Bronchial epithelial cell (primary cell): ENCODE measurements at regions not wholly inside any gene's neighbourhood (a gene's known extent, or its start where the extent isn't known, plus 50 kb on each side); places are given as distances from the start of the nearest gene placed in this dataset.

ENCODE experiments used
- DNase-seq: peaks from one replicate; pipeline ENCODE4 v3.0.0-alpha.2; 2010; ENCODE audit warnings: low read depth
- FAIRE-seq: peaks from 2 replicates; lab custom pipeline; 2011; peaks lifted over from hg19 to GRCh38; lab: Jason Lieb, UNC
- H3K27me3 ChIP-seq: 2 replicates; pipeline ENCODE4 v1.5.1; 2011; ENCODE audit warnings: low read length; ENCODE audit not compliant: control insufficient read depth, insufficient read depth
- H3K36me3 ChIP-seq: 2 replicates; pipeline ENCODE4 v1.5.1; 2011; ENCODE audit warnings: low read length; ENCODE audit not compliant: control insufficient read depth, insufficient read depth
- H3K4me3 ChIP-seq: 2 replicates; pipeline ENCODE4 v1.5.1; 2011; ENCODE audit warnings: mild to moderate bottlenecking, low read depth, low read length, control low read depth
- TF ChIP-seq, protein P1 (sequence below): IDR thresholded peaks from 2 replicates; pipeline ENCODE4 v1.5.1; 2011; ENCODE audit warnings: mild to moderate bottlenecking, moderate library complexity, low read length, control low read depth, inconsistent platforms; ENCODE audit not compliant: insufficient read depth, severe bottlenecking

DNA sequence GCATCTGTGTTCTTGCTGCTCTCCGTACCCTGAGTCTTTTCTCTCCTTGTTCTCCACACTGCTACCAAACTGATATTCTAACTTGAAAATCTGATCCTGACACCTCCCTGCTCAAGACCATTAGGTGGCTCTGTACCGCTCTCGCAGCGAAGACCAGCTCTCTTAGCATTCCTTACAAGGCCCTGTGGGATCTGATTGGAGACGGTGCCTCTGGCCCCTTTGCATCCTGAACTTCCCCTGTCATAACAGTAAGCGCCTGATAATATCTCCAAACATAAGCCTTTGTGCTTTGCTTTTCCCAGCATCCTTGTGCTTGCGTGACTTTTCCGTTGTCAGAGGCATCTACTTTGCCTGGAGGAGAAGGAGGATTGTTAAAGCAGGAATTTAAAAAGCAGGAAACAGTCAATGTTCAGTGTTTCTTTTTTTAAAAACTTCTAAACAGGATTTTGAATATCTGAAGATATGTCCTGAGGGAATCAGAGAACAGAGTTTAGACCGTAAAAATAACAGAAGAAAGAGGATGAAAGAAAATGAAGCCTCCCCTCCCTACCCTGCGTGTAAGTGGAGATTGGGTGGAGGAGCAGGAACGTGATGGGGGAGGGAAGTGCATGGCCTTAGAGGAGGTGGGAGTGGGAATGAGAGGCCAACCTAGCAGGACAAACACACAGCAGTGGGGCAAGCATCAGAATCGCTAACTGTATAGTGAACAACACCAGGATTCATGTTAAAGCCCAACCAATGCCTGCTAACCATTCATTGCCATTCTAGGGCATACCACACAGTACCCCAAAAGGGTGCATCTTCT, 89.2 kb upstream of the STMND1 start:
- FAIRE-seq, result no peak
- no peak for DNase-seq
- no peaks in the 10 kb centered on the region for H3K27me3 ChIP-seq
- TF ChIP-seq, protein P1, sequence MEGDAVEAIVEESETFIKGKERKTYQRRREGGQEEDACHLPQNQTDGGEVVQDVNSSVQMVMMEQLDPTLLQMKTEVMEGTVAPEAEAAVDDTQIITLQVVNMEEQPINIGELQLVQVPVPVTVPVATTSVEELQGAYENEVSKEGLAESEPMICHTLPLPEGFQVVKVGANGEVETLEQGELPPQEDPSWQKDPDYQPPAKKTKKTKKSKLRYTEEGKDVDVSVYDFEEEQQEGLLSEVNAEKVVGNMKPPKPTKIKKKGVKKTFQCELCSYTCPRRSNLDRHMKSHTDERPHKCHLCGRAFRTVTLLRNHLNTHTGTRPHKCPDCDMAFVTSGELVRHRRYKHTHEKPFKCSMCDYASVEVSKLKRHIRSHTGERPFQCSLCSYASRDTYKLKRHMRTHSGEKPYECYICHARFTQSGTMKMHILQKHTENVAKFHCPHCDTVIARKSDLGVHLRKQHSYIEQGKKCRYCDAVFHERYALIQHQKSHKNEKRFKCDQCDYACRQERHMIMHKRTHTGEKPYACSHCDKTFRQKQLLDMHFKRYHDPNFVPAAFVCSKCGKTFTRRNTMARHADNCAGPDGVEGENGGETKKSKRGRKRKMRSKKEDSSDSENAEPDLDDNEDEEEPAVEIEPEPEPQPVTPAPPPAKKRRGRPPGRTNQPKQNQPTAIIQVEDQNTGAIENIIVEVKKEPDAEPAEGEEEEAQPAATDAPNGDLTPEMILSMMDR, result no peak
- H3K36me3 ChIP-seq, result no peaks in the 10 kb centered on the region
- no peak overlapping the region for H3K4me3 ChIP-seq

- no peak for FAIRE-seq
- H3K4me3 ChIP-seq, result no peak overlapping the region
Observed at GRCh38 chr6:17011985-17012384, 89.9 kb upstream of the STMND1 start.

DNA sequence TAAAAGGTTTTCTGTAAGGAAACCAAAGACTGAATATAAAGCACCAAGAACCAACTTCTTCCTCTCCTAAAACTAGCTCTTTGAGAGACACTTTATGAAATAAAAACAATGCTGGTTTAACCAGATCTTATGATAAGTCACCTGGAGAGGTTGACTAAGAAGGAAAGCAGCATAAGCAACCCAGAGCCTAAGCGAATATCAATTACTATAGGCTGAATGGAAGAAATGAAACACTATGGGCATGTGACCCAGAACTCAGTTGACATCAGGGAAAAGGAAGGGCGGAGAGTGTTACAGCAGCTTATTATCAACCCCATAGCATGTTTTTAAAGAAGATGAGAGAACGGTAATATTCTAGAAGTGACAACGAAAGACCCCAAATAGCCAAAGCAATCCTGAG, 94.1 kb upstream of the STMND1 start:
- H3K4me3 ChIP-seq, result no peak overlapping the region
- no peak for DNase-seq
- FAIRE-seq, result no peak
- no peaks in the 10 kb centered on the region for H3K36me3 ChIP-seq
- no peaks in the 10 kb centered on the region for H3K27me3 ChIP-seq
- TF ChIP-seq, protein P1, result no peak

More at GRCh38 chr6:17011985-17012384, 89.9 kb upstream of the STMND1 start:
- DNase-seq, result no peak
- Histone ChIP-seq H3K27me3 (no peaks in the 10 kb centered on the region), H3K36me3 (no peaks in the 10 kb centered on the region)
- TF ChIP-seq, protein P1, result no peak

GRCh38 chr6:17006543-17006942, 95.3 kb upstream of the STMND1 start:
- H3K27me3 ChIP-seq, result no peaks in the 10 kb centered on the region
- H3K36me3 ChIP-seq, result no peaks in the 10 kb centered on the region
- no peak for FAIRE-seq
- H3K4me3 ChIP-seq, result no peak overlapping the region
- no peak for DNase-seq
- TF ChIP-seq, protein P1, result no peak

- Histone ChIP-seq H3K36me3 (no peaks in the 10 kb centered on the region), H3K4me3 (no peak overlapping the region), H3K27me3 (no peaks in the 10 kb centered on the region)
- DNase-seq, result no peak
- TF ChIP-seq, protein P1, result no peak
- no peak for FAIRE-seq
Observed at GRCh38 chr6:17004269-17004668, 97.6 kb upstream of the STMND1 start.
